ENCODE measurements at regions not wholly inside any gene's neighbourhood (a gene's known extent, or its start where the extent isn't known, plus 50 kb on each side); places are given as distances from the start of the nearest gene placed in this dataset.

GRCh38 chr1:56081736-56082135, 497.6 kb downstream of the PLPP3 start:
- TF ChIP-seq CTCF (IDR thresholded peaks at IDR 0.05), result no peak
- no peak for TF ChIP-seq POLR2AphosphoS5 (IDR thresholded peaks at IDR 0.05)

Measured in suprapubic skin (tissue), 3 donors.